T-helper 2 cell treated with Interferon-gamma antibody and Interleukin-4, amounts not matched to agents 5 μg/mL and 100 μg/mL, for 36 hours (primary cell): ENCODE measurements at regions not wholly inside any gene's neighbourhood (a gene's known extent, or its start where the extent isn't known, plus 50 kb on each side); places are given as distances from the start of the nearest gene placed in this dataset.

Source experiments
- DNase-seq: peaks from one replicate; pipeline ENCODE4 v3.0.0; 2021; ENCODE audit warnings: low spot score
- H3K27ac Mint-ChIP-seq: one replicate; pipeline ENCODE4 v1.8.0; 2021; ENCODE audit warnings: mild to moderate bottlenecking, mixed read lengths
- H3K27me3 Mint-ChIP-seq: one replicate; pipeline ENCODE4 v1.8.0; 2021; ENCODE audit warnings: low read depth, mixed read lengths
- H3K36me3 Mint-ChIP-seq: one replicate; pipeline ENCODE4 v1.8.0; 2021; ENCODE audit warnings: low read depth, mixed read lengths
- H3K4me1 Mint-ChIP-seq: one replicate; pipeline ENCODE4 v1.8.0; 2021; ENCODE audit warnings: low read depth, mixed read lengths
- H3K4me3 Mint-ChIP-seq: one replicate; pipeline ENCODE4 v1.8.0; 2022; ENCODE audit warnings: mild to moderate bottlenecking, moderate library complexity, mixed read lengths
- H3K9me3 Mint-ChIP-seq: one replicate; pipeline ENCODE4 v1.8.0; 2021; ENCODE audit warnings: mixed read lengths

DNA sequence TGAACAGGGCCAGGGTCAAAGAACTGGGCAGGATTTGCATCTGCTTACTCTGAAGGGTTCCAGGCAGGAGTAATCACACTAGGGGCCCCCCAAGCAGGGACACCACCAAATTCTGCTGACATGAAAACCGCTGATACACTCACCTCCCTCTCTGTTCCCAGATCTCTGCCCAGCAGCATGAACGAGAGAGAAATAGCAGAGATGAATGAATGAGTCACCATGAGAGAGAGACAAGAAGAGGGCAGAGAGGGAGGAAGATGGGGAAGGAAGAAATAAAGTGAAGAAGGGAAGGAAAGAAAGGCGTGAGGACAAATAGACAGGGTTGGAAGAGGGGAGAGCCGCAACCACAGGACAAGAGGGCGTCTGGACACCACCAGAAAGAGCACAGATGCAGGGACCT lies 285.9 kb upstream of the NEBL start:
- Mint-ChIP-seq H3K9me3 (no peaks in the 10 kb centered on the region), H3K27ac (no peak overlapping the region), H3K4me3 (no peak overlapping the region)

DNA sequence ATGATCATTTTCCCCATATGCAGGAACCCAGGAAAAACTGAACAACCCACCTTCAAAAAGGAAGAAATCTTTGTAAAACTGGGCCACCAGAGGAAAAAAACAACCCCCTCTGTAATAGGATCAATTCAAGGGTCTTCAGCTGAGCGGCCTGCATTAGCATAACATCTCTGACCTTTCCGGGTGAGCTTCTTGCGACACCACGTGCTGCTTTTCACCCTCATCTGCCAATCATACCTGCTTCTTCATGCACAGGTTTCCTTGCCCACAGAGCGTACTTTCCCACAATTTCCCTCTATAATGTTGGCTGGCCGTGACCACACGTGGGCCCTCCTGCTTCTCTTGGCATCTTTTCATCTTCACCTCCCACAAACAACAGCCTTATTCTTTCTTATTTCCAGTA lies 284.3 kb upstream of the NEBL start:
- DNase-seq = no peak
- no peak overlapping the region for H3K4me3 Mint-ChIP-seq
- no peaks in the 10 kb centered on the region for H3K36me3 Mint-ChIP-seq
- no peaks in the 10 kb centered on the region for H3K9me3 Mint-ChIP-seq
- no peak overlapping the region for H3K27ac Mint-ChIP-seq
- no peaks in the 10 kb centered on the region for H3K4me1 Mint-ChIP-seq
- peaks cover 8% of the 10 kb centered on the region for H3K27me3 Mint-ChIP-seq

More for the DNA sequence above, 285.9 kb upstream of the NEBL start:
- Mint-ChIP-seq H3K36me3 (no peaks in the 10 kb centered on the region), H3K27me3 (no peaks in the 10 kb centered on the region), H3K4me1 (no peaks in the 10 kb centered on the region)
- DNase-seq = no peak

DNA sequence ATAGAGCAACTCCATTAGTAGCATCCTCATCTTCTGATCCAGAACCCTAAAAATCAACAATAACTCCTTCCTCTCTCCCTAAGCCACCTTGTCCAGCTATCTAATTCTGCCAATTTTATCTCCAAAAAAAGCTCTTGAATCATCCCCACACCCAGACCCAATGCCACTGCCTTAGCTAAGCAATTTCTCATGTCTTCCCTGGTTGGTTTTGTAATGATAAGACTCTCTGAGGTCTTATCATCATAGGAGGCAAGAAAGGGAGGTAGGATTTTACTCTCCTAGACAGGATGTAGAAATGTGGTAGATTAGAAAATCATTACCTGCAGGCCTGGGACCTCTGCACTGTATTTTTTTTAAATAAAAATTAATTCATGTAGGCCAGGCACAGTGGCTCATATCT lies 283.5 kb upstream of the NEBL start:
- Mint-ChIP-seq H3K4me3 (no peak overlapping the region), H3K9me3 (no peaks in the 10 kb centered on the region)

DNA sequence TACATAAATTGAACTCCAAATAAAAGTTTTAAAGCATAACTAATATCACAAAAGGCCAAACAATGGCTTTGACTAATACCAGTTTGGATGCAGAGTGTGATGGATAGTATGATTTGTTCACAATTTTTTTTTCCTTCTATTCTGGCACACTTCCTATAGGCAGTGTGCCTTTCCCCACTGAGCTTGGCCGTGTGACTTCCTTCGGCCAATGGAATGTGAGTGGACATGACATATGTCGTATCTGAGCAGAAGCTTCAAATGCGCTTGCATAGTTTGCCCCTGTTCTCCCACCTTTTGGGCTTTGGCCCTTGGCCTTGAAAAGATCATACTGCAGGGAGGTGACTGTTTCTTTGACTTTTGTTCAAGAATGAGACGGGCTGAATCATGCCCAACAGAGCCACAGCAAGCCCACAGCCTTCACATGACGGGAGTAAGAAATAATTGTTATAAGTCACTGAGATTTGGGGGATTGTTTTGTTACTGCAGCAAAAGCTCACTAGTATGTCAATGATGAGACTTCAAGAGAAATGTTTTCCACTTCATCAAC lies 279.9 kb upstream of the NEBL start:
- H3K9me3 Mint-ChIP-seq = no peaks in the 10 kb centered on the region
- peaks cover 40% of the 10 kb centered on the region for H3K27me3 Mint-ChIP-seq
- DNase-seq = no peak
- H3K27ac Mint-ChIP-seq = no peak overlapping the region
- peaks cover 3% of the 10 kb centered on the region for H3K4me1 Mint-ChIP-seq
- H3K36me3 Mint-ChIP-seq = no peaks in the 10 kb centered on the region
- no peak overlapping the region for H3K4me3 Mint-ChIP-seq

More for the DNA sequence above, 283.5 kb upstream of the NEBL start:
- peaks cover 15% of the 10 kb centered on the region for H3K27me3 Mint-ChIP-seq
- H3K27ac Mint-ChIP-seq = no peak overlapping the region
- DNase-seq = no peak
- no peaks in the 10 kb centered on the region for H3K36me3 Mint-ChIP-seq
- no peaks in the 10 kb centered on the region for H3K4me1 Mint-ChIP-seq

DNA sequence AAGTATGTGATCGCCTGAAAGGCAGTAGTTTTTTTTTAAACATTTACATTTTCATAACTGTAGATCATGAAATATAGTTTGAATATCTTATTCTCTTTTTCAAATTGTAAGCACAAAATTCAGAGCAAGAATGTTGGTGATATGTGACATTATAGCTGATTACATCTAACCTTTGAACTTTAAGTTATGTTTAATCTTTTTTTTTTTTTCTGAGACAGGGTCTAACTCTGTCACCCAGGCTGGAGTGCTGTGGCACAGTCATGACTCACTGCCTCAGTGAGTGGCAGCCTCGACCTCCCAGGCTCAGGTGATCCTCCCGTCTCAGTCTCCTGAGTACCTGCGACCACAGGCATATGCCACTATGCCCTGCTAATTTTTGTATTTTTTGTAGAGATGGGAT lies 278.7 kb upstream of the NEBL start:
- no peak for DNase-seq
- H3K27ac Mint-ChIP-seq = no peak overlapping the region
- H3K4me1 Mint-ChIP-seq = peaks cover 3% of the 10 kb centered on the region
- H3K36me3 Mint-ChIP-seq = no peaks in the 10 kb centered on the region
- H3K4me3 Mint-ChIP-seq = no peak overlapping the region
- H3K27me3 Mint-ChIP-seq = peaks cover 50% of the 10 kb centered on the region
- H3K9me3 Mint-ChIP-seq = no peaks in the 10 kb centered on the region

DNA sequence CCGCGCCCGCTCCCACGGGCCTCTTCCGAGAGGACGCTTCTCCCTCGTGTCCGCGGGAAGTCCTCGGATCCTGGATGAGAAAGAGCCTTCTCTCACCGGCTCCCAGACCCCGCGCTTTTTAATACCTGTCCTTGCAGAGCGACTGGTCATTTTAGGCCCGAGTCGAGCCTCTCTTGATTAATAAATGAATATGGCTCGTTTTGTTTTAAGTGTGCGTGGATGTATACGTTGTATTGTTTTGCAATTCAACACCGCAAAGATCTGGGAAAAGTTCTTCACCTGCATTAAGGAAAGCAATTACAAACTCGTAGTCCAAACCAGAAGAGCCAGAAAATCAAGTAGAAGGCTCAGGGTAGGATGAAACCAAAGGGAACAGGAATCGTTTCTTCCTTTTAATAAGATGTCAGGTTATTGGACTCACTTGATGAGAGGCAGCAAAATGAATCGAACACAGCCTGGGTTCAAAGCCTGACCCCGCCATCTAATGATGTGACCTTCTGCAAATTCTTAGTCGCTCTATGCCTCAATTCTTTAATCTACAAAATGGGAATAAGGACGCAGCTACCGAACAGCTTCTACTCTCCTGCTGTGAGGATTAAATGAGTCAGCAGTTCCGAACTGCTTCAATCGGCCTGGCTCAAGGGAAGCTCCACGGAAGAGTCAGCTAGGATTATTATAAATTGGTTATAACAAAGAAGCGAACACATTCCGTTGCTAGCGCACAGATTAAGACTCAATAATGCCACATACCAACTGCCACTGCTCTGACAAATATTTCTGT lies 277.8 kb upstream of the NEBL start:
- DNase-seq = no peak
- Mint-ChIP-seq H3K4me1 (peaks cover 3% of the 10 kb centered on the region), H3K27me3 (peaks cover 50% of the 10 kb centered on the region), H3K9me3 (no peaks in the 10 kb centered on the region), H3K27ac (no peak overlapping the region), H3K4me3 (peak overlapping the region; percentile 60), H3K36me3 (no peaks in the 10 kb centered on the region)

DNA sequence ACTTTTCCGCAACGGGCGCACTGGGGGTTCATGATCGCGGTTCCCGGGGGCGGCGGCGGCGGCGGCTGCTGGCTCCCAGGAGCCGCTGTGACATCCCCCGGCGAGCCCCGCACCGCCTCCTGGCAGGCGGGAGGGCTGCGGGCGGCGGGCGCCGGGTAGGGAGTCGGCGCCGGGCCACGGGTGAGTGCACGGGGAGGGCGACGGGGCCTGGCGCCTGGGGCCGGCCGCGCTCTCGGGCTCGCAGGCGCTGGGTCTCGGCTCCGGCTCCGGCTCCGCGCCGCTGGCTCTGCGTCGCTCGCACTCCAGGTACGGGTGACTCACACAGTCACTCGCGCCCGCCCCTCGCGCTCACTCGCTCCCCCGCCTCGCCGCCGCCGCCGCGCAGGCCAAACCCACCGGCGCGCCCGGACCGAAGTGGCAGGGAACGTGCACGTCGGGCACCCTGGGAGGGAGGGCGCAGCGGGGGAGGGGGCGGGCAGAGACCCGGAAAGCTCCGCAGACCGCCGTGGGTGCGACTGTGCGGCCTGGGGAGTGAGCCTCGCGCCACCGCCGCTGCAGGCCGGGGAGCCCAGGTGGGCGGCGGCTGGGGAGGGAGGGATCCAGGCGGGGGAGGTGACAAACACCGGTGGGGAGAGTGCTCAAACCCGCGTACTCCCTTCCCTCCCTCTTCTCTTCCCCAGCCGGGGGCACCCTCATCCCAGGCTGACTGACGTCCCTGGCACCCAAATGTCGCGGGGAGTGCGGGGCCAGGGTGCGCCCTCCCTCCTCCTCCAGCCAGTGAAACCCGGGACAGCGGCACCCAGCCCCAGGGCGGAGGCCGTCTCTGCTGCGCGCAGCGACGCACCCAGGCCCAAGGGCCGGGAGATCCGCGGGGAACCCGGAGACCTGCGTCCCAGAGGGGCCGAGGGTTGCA lies 276.9 kb upstream of the NEBL start:
- Mint-ChIP-seq H3K4me3 (no peak overlapping the region), H3K27me3 (peaks cover 50% of the 10 kb centered on the region), H3K27ac (no peak overlapping the region), H3K36me3 (no peaks in the 10 kb centered on the region), H3K4me1 (peaks cover 3% of the 10 kb centered on the region), H3K9me3 (no peaks in the 10 kb centered on the region)
- DNase-seq = peak; percentile 14

DNA sequence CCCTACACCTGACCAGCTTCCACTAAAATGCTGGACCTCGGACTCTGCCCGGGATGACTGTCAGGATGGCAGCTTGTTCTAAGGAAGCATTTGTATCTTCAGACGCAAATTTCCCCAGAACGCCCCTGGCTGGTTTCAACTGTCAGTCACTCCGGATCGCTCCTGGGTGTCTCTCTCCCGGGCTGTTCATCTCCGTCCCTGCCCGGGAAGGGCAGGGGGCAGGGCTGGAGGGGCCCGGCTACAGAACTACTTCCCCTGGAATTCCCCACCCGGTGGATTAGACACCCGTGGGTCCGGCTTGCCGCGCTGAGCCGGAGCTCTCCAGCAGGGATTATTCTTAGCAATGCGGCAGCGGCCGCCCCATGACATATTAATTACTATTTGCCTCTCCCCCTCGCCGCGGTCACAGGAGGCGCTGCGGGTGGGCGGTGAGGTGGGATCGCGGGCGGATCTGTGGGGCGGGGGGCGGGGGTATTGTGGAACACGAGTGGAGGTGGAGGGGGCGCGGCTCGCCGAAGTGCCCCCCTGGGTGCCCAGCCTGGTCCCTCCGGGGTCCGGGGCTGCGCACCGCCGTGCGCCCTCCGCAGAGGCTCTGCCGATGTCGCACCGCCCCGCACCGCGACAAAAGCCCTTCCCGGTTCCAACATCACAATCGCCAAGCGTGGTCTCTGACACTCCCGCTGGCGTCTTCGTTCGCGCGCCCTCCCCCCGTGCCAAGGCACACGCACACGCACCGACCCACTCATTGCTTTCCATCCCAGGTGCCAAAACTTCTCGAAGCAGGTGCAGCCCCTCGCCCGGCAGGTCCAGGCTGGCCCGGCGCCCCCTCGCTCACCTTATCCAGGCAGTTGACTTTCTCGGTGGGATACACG lies 276.1 kb upstream of the NEBL start:
- Mint-ChIP-seq H3K9me3 (no peaks in the 10 kb centered on the region), H3K4me1 (peaks cover 3% of the 10 kb centered on the region), H3K4me3 (no peak overlapping the region), H3K27ac (no peak overlapping the region), H3K36me3 (no peaks in the 10 kb centered on the region), H3K27me3 (peaks cover 50% of the 10 kb centered on the region)
- DNase-seq = no peak

DNA sequence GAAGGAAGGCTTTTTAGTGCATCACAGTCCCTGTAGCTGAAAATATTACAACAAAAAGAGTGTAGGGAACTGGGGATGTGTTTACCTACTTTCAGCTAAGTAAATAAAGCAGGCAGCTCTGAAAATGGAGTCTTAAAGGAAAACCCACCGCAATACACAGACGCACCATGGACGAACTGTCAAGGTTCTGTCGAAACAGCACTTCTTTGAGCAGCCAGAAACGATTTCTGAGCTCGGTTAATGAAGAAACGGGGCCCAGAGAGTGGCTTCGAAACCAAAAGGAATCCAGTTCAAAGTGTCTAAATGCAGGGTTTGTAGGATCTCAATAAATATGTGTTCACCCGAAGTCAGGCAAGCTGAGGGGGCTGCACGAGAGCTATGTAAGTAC lies 275.4 kb upstream of the NEBL start:
- DNase-seq = no peak
- H3K9me3 Mint-ChIP-seq = no peaks in the 10 kb centered on the region
- peaks cover 3% of the 10 kb centered on the region for H3K4me1 Mint-ChIP-seq
- peaks cover 50% of the 10 kb centered on the region for H3K27me3 Mint-ChIP-seq
- H3K27ac Mint-ChIP-seq = no peak overlapping the region
- no peak overlapping the region for H3K4me3 Mint-ChIP-seq
- H3K36me3 Mint-ChIP-seq = no peaks in the 10 kb centered on the region

DNA sequence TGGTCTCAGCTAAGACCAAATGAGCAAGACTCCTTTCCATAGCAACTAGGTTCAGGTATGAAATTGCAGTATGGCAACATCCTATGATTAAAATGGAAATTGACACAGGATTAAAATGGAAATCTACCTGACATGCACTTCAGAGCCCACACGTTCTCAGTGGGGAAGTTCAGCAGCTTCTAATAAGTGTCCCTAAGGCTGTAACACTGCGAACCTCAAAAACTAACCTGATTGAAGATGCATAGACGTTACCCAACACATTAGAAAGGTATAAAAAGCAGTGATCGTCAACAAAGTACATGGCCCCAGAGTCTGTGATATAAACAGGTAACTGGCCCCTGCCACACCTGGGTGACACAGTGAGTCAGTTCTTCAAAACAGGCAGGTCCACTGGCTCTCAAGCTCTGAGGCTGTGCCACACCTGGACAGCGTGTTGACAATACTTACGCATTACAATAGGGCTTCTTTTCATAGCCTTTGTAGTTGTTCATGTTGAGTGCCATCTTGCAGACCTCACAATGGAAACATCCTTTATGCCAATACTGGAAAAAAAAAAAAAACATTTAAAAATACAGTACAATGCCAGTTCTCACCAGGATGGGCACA lies 274.9 kb upstream of the NEBL start:
- Mint-ChIP-seq H3K4me1 (peaks cover 3% of the 10 kb centered on the region), H3K4me3 (no peak overlapping the region), H3K27me3 (peaks cover 48% of the 10 kb centered on the region), H3K27ac (no peak overlapping the region), H3K9me3 (no peaks in the 10 kb centered on the region), H3K36me3 (no peaks in the 10 kb centered on the region)
- no peak for DNase-seq

DNA sequence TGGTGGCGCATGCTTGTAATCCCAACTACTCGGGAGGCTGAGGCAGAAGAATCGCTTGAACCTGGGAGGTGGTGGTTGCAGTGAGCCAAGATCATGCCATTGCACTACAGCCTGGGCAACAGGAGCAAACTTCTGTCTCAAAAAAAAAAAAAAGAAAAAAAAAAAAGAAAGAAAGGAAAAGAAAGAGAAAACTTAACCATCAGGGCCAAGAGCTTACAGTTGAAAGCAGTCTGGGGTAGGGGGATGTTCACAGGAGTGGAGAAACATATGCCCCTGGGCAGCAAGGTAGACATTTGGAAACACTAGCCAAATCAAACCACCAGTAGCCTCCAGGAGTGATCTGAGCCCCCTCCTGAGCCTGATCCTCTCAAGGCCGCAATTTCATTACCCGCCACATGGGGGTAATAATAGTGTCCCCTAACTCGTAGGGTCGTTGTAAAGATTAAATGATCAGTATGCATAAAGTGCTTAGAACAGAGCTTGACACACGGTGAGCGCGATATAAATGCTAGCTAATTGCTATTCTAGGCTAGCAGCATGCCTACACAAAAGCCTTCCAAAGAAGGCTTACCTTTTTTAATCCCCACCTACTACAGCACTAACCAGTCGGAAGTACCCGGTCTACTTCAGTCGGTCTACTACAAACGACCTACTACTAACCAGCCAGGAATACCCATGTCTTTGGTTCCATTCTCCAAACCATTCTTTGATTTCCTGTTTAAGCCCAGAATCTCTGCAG lies 274.3 kb upstream of the NEBL start:
- Mint-ChIP-seq H3K9me3 (no peaks in the 10 kb centered on the region), H3K4me1 (peaks cover 3% of the 10 kb centered on the region), H3K27me3 (peaks cover 42% of the 10 kb centered on the region), H3K4me3 (no peak overlapping the region), H3K27ac (no peak overlapping the region), H3K36me3 (no peaks in the 10 kb centered on the region)
- no peak for DNase-seq

DNA sequence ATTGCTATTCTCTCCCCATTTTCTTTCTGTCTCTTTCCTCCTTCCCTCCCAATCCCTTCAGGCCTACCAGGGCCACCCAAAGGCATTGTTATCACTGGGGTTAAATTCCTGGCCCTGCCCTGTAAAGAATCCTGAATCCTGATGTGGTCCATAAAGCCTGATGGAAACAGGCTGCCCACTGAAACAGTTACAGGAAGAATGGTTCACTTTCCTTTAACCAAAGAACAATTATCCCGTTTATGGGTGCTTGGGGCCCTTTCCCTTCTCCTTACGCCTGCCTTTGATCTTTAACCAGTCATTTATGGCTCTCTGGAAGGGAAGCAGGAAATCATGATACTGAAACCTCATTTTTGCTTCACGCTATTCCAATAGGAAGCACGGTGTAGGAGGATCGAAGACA lies 273.1 kb upstream of the NEBL start:
- H3K4me1 Mint-ChIP-seq = peaks cover 3% of the 10 kb centered on the region
- no peak for DNase-seq
- H3K9me3 Mint-ChIP-seq = no peaks in the 10 kb centered on the region
- no peak overlapping the region for H3K4me3 Mint-ChIP-seq
- no peak overlapping the region for H3K27ac Mint-ChIP-seq
- H3K36me3 Mint-ChIP-seq = no peaks in the 10 kb centered on the region
- H3K27me3 Mint-ChIP-seq = peaks cover 31% of the 10 kb centered on the region

DNA sequence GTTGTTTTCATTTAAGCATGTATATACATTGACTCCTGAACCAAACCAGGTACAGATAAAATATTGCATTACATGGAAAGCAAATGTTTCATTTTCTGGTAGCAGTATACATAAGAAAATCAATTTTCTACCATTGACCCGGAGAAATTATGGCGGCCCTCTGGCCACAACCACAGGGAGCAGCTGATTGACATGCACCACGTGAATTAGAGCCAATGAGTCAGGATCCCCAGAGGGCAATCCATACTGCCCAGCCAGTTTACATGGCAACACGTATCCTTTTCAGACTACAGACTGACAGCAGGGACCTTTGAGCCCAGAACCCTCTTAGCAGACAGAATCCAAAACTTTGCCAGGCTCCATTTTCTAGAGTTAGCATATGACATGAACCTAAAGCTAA lies 272.2 kb upstream of the NEBL start:
- H3K36me3 Mint-ChIP-seq = no peaks in the 10 kb centered on the region
- H3K4me1 Mint-ChIP-seq = no peaks in the 10 kb centered on the region
- DNase-seq = no peak
- peaks cover 24% of the 10 kb centered on the region for H3K27me3 Mint-ChIP-seq
- H3K4me3 Mint-ChIP-seq = no peak overlapping the region
- H3K9me3 Mint-ChIP-seq = no peaks in the 10 kb centered on the region
- H3K27ac Mint-ChIP-seq = no peak overlapping the region
